ENCODE measurements at regions not wholly inside any gene's neighbourhood (a gene's known extent, or its start where the extent isn't known, plus 50 kb on each side); places are given as distances from the start of the nearest gene placed in this dataset.

DNA sequence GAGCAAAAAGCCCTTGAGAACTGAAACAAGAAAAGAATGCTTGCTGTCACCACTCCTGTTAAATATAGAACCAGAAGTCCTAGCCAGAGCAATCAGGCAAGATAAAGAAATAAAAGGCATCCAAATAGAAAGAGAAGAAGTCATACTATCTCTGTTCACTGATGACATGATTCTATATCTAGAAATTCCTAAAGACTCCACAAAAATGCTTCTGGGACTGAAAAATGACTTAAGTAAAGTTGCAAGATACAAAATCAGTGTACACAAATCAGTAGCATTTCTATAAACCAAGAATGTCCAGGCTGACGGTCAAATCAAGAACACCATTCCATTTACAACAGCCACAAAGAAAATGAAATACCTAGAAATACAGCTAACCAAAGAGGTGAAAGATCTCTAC, 552.7 kb upstream of the SLIT2 start:
- TF ChIP-seq CTCF (IDR thresholded peaks at IDR 0.05 in 4 of 5, conservative IDR thresholded peaks at IDR 0.05 in 1 of 5) (no peak), POLR2A (IDR thresholded peaks at IDR 0.05) (no peak)

All from gastrocnemius medialis (tissue), 4 donors.